ENCODE measurements at regions not wholly inside any gene's neighbourhood (a gene's known extent, or its start where the extent isn't known, plus 50 kb on each side); places are given as distances from the start of the nearest gene placed in this dataset.
"Not testable (repeated sequence)": the region's sequence is repeated elsewhere in the genome, so short reads cannot be mapped to it uniquely, and the experiment has no call there.

DNA sequence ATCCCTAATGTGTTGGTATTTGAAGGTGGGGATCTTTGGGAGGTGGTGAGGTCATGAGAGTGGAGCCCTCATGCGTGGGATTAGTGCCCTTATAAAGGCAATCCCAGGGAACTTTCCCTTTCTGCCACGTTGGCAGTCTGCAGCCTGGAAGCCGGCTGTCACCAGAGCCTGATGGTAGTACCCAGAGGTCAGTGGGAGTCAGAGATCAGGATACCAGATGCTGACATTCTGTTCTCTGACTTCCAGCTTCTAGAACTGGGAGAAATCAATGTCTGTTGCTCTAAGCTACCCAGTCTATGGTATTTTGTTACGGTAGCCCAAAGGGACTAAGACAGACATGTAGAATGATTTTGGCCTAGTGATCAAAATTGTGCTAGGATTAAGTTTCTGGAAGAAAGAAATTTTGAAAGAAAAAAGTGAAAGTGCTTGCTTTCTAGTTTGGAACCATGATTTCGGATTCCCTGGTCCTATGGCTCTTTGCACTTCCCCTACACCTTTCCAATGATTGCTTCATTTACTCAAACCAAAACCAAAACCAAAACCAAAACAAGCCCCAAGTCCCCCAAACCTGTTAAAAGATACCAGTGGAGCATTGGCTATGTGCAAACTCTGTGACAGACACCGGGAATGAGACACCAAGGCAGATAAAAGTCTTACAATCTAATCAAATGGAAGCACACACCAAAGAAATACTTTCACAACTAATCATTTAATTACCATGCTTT lies 173.7 kb upstream of the ZNF217 start:
- DNase-seq (ENCODE audit: low read depth): no peak
- H3K4me3 ChIP-seq (ENCODE audit: low read depth, low read length): no peak overlapping the region
- no peak for TF ChIP-seq CTCF (IDR thresholded peaks at IDR 0.05; ENCODE audit: control insufficient read depth, extremely low read depth, insufficient read depth)

DNA sequence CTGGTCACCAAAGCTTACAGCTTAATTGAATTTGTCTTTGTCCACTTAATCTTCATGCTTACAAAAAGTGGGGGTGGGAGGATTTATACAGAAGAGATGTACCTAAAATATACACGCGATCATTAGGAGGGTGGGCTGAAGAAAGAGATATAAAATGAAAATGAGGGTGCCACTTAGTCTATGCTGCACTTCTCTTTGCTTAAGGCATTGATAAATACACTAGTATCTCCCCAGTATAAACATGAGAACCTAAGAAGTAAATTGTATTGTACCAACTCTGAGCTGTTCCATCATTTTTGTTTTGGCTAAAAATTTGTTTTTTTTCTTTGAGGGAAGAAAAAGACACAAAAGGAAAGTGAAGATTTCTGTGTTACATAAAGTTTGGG lies 170.8 kb upstream of the ZNF217 start:
- no peak for DNase-seq (ENCODE audit: low read depth)
- no peak for TF ChIP-seq CTCF (IDR thresholded peaks at IDR 0.05; ENCODE audit: control insufficient read depth, extremely low read depth, insufficient read depth)

DNA sequence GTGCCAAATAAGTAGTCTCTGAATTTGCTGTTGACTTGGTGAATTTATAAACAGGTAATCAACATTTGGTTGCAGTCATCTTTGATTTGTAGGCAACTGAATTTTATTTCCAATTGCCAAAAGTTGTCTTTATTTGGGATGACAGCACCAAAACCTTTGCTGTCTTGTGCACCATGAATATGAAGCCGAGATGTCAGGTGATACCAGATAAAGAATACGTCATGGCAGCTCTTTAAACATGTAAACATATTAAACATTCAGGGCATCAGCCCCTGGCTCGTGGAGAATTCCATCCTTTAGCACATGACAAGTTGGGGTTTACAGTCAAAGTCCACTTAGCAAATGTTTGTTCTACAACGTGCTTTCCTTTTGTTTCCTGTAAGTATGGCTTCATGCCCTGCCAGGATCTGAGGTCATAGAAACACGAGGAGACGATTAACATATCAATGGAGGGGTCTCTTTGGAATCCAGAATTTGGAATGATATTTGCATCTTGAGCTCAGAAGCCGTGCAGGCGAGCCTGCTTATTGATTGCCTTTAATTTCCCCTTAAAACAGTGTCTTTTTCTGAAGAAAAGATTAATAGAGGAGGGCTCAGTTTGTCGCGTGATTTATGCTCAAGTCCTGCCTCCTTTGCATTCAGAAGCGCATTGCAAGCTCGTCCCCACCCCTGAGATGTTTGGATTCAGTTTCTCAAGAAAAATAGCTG lies 170.2 kb upstream of the ZNF217 start:
- peak; percentile 75 for DNase-seq (ENCODE audit: low read depth)
- TF ChIP-seq CTCF (IDR thresholded peaks at IDR 0.05; ENCODE audit: control insufficient read depth, extremely low read depth, insufficient read depth): no peak
- no peak overlapping the region for H3K4me3 ChIP-seq (ENCODE audit: low read depth, low read length)

More for the DNA sequence above, 170.8 kb upstream of the ZNF217 start:
- no peak overlapping the region for H3K4me3 ChIP-seq (ENCODE audit: low read depth, low read length)

DNA sequence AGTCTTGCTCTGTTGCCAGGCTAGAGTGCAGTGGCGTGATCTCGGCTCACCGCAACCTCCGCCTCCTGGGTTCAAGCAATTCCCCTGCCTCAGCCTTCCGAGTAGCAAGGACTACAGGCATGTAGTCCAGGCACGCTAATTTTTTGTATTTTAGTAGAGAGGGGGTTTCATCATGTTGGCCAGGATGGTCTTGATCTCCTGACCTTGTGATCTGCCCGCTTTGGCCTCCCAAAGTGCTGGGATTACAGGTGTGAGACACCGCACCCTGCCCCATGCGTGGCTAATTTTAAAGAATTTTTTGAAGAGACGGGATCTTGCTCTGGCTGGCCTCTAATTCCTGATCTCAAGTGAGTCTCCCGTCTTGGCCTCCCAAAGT lies 168.8 kb upstream of the ZNF217 start:
- DNase-seq (ENCODE audit: low read depth); H3K4me3 ChIP-seq (ENCODE audit: low read depth, low read length): not testable (repeated sequence)

DNA sequence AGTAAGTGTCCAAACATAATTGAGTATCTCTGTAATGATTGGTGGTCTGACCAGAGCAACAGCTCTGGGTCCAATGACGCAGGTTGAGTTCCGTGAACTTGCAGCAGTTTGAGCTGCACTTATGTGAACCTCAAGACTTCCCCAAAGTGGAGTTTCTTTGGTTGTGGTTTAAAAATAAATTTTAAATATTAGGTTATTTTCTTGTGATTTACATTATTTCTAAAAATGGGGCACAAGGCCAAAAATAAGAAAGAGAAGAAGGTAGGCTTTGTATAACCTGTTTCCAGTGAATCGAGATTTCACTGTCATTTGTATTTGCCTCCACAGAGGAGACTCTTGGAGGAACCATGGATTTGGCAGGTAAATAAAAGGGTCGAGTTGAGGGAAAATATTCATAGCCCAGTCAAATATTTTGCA lies 166.4 kb upstream of the ZNF217 start:
- no peak overlapping the region for H3K4me3 ChIP-seq (ENCODE audit: low read depth, low read length)
- DNase-seq (ENCODE audit: low read depth): no peak
- no peak for TF ChIP-seq CTCF (IDR thresholded peaks at IDR 0.05; ENCODE audit: control insufficient read depth, extremely low read depth, insufficient read depth)

GRCh38 chr20:53757472-53757913 lies 163.9 kb upstream of the ZNF217 start:
- DNase-seq (ENCODE audit: low read depth): no peak
- no peak for TF ChIP-seq CTCF (IDR thresholded peaks at IDR 0.05; ENCODE audit: control insufficient read depth, extremely low read depth, insufficient read depth)
- no peak overlapping the region for H3K4me3 ChIP-seq (ENCODE audit: low read depth, low read length)

GRCh38 chr20:53755733-53756531 lies 162.3 kb upstream of the ZNF217 start:
- no peak for DNase-seq (ENCODE audit: low read depth)
- TF ChIP-seq CTCF (IDR thresholded peaks at IDR 0.05; ENCODE audit: control insufficient read depth, extremely low read depth, insufficient read depth): no peak
- no peak overlapping the region for H3K4me3 ChIP-seq (ENCODE audit: low read depth, low read length)

All from LNCaP clone FGC (cell line).